NB4 (cell line): ENCODE measurements at regions not wholly inside any gene's neighbourhood (a gene's known extent, or its start where the extent isn't known, plus 50 kb on each side); places are given as distances from the start of the nearest gene placed in this dataset.

Source experiments
- DNase-seq: peaks from one replicate; pipeline ENCODE4 v3.0.0; 2010; ENCODE audit warnings: low read depth
- H3K4me3 ChIP-seq: one replicate; pipeline ENCODE4 v1.5.1; 2011; ENCODE audit warnings: mild to moderate bottlenecking, low read depth, low read length, moderate library complexity
- MYC ChIP-seq: IDR thresholded peaks from 2 replicates; pipeline ENCODE4 v1.6.1; 2011; ENCODE audit warnings: low read depth, low read length
- POLR2A ChIP-seq: IDR thresholded peaks from 2 replicates; pipeline ENCODE4 v1.6.1; 2011; ENCODE audit warnings: mild to moderate bottlenecking; ENCODE audit not compliant: insufficient read length; ENCODE audit errors: extremely low read depth
- TF ChIP-seq, protein P1 (sequence below): IDR thresholded peaks from 2 replicates; pipeline ENCODE4 v1.6.1; 2011; ENCODE audit warnings: low read depth, low read length
- TF ChIP-seq, protein P2 (sequence below): IDR thresholded peaks from one replicate; pipeline ENCODE4 v1.5.1; 2012; ENCODE audit warnings: low read depth, low read length

DNA sequence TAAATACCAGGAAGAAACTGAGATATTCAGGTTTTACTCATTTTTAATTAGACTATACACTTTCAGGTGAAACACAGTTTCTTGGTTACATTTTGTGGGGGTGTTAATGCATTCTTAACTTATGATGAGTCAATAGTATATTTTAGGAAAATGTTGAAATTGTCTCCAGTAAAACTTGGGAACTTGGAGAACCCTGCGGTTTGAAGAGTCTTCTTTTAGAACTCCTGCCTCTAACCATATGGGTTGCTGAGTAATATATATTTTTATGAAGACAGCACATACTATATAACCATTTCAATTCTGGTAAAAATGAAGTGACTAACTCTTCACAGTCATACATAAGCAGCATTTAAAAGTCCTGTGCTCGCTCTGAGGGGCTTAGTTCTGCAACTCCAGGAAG is 308.2 kb upstream of the LRATD1 start:
- no peak for DNase-seq
- TF ChIP-seq, protein P1, sequence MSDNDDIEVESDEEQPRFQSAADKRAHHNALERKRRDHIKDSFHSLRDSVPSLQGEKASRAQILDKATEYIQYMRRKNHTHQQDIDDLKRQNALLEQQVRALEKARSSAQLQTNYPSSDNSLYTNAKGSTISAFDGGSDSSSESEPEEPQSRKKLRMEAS, result no peak
- TF ChIP-seq POLR2A, result no peak
- TF ChIP-seq, protein P2, sequence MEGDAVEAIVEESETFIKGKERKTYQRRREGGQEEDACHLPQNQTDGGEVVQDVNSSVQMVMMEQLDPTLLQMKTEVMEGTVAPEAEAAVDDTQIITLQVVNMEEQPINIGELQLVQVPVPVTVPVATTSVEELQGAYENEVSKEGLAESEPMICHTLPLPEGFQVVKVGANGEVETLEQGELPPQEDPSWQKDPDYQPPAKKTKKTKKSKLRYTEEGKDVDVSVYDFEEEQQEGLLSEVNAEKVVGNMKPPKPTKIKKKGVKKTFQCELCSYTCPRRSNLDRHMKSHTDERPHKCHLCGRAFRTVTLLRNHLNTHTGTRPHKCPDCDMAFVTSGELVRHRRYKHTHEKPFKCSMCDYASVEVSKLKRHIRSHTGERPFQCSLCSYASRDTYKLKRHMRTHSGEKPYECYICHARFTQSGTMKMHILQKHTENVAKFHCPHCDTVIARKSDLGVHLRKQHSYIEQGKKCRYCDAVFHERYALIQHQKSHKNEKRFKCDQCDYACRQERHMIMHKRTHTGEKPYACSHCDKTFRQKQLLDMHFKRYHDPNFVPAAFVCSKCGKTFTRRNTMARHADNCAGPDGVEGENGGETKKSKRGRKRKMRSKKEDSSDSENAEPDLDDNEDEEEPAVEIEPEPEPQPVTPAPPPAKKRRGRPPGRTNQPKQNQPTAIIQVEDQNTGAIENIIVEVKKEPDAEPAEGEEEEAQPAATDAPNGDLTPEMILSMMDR, result no peak
- TF ChIP-seq MYC, result no peak
- H3K4me3 ChIP-seq, result no peak overlapping the region

DNA sequence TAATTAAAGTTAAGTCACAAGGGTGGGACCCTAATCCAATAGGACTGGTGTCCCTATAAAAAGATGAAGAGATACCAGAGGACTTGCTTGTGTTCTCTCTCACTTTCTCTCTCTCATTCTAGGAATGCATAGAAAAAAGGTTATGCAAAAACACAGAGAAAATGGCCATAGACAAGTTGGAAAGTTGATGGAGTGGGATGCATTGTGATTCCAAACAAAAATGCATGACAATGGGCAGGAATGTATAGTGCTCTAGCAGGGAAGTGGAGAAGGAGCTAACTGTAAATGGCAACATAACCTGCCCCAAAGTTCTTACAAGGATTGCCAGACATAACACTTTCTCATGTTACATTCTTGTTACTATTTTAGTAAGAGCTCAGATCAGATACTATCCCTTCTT is 301.6 kb upstream of the LRATD1 start:
- no peak for DNase-seq
- TF ChIP-seq POLR2A, result no peak
- TF ChIP-seq, protein P1, result no peak
- TF ChIP-seq, protein P2, result no peak
- no peak for TF ChIP-seq MYC
- no peak overlapping the region for H3K4me3 ChIP-seq

DNA sequence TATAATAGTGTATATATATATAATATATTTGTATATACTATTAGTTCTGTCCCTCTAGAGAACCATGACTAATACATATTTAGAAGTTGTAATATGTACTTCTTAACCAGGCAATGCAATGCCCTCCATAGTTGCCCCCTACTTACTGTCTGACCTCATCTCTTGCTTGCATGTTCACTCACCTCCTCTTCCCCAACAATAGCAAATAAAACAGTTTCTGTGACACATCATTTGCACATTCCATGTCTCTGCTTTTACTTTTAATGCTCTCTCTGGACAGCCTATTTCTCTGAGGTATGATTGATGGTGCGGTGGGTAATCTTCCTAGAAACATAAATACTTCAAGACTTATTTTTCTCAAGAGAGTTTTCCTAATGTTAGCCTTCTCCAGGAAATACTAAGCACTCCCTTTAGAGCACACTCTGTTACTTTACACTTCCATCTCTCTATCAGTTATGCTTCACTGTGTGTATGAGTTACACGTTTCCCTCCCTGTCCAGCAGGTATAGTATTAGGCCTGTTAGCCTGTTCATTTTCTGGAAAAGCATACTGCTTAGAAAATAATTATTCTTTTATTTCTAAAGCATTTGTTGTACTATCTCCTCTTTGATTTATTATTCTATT is 295.6 kb upstream of the LRATD1 start:
- no peak overlapping the region for H3K4me3 ChIP-seq
- DNase-seq, result no peak
- TF ChIP-seq, protein P2, result no peak
- TF ChIP-seq MYC (no peak), POLR2A (no peak)
- TF ChIP-seq, protein P1, result no peak

DNA sequence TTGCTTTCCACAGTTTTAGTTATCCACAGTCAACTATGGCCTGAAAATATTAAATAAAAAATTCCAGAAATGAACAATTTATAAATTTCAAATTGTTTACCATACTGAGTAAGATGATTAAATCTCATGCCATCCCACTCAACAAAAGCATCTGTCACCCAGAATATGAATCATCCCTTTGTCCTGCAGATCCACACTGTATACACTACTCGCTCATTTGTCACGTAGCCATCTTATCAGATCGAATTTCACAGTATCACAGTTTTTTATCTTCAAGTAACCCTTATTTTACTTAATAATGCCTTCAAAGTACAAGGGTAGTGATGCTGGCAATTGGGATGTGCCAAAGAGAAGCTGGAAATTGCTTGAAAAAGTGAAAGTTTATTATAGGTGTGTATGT is 291.8 kb upstream of the LRATD1 start:
- TF ChIP-seq, protein P1, result no peak
- TF ChIP-seq POLR2A (no peak), MYC (no peak)
- TF ChIP-seq, protein P2, result no peak
- H3K4me3 ChIP-seq, result no peak overlapping the region
- DNase-seq, result no peak

DNA sequence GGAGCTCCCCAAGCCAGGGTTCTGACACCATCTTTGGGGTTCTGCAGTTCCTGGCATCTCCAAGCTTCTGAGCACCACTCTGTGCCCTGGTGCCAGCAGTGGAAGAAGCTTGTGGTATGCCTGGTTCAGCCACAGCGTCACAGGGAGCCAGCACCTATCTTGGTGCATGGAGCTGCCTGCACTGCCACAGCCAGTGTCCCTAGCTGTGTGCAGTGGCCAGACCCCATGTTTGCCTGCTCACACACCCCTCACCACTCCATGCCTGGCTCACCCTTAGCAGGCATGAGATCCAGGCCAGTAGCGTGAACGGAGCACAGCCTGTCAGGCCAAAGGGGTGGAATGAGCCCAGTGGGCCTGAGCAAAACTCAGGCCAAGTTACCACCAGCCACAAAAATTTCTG is 290.2 kb upstream of the LRATD1 start:
- H3K4me3 ChIP-seq, result no peak overlapping the region
- TF ChIP-seq POLR2A, result no peak
- TF ChIP-seq, protein P2, result no peak
- no peak for DNase-seq

DNA sequence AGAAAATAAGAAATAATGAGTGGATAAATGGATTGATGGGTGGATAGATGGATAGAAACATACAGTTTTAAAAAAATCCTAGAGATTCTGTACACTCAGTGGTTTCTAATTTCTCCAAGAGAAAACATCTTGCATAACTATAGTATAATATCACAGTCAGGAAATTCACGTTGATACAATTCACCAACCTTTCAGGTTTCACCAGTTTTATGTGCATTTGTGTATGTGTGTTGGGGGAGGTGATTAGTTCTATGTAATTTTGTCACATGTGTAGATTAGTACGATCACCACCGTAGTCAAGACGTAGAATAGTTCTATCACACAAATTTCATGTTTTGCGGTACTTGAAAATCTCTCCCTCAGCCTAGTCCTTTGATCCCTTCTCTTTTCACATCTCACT is 288.2 kb upstream of the LRATD1 start:
- no peak overlapping the region for H3K4me3 ChIP-seq
- no peak for DNase-seq
- no peak for TF ChIP-seq MYC
- TF ChIP-seq, protein P1, result no peak
- no peak for TF ChIP-seq POLR2A
- TF ChIP-seq, protein P2, result no peak
